ENCODE measurements at regions not wholly inside any gene's neighbourhood (a gene's known extent, or its start where the extent isn't known, plus 50 kb on each side); places are given as distances from the start of the nearest gene placed in this dataset.
A peak's percentile ranks its signal among the peaks of the same experiment; 100 is the strongest.

DNA sequence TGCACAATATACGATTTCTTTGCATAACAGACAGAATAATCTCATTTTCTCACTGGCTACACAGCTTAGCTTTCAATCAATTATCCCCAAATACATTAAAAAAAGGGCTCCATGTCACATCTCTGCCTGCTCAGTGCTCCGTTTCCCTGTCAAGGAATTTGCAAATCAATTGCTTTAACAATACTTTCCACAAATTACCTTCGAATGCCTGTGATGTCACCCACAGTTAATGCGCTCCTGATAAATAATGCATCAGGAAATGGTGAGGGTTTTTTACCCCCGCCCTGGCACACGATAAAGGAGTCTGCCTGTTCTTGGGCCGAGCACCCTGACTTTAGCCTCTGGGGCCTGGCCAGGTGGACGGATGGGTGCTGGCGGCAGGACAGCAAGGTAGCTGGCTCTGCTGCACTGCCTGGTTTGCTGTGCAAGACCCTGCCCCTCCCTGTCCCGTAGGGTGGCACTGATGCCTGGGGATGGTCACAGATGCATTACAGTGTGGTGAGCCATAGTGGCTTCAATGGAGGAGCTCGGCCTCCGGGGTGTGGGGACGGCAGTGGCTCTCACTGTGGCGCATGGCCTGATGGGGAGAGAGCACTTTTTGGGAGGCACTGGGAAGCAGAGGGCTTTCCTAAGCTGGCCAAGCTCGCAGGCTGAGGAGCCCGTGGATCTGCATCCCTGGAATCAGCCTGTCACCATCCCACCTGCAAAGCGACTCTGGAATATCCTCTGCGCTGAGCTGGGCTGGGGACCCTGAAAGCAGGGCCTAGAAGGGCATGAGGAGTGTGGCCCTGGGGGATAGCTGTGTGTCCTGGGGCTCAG is 88.3 kb upstream of the HS6ST1 start:
- H3K4me3 ChIP-seq (replicated peaks; ENCODE audit: insufficient read depth, low read length), result no peak overlapping the region
- no peak overlapping the region for H3K27ac ChIP-seq (replicated peaks)
- DNase-seq (ENCODE audit: low read depth in 1 of 2, low spot score in 1 of 2), result no peak
- TF ChIP-seq SPI1 (IDR thresholded peaks at IDR 0.05; ENCODE audit: borderline replicate concordance, low read depth) (no peak), REST (IDR thresholded peaks at IDR 0.05; ENCODE audit: insufficient replicate concordance, low read depth) (no peak), GABPA (IDR thresholded peaks at IDR 0.05; ENCODE audit: low read depth) (no peak), POLR2AphosphoS5 (IDR thresholded peaks at IDR 0.05; ENCODE audit: low read depth) (no peak)
- TF ChIP-seq, protein P1, sequence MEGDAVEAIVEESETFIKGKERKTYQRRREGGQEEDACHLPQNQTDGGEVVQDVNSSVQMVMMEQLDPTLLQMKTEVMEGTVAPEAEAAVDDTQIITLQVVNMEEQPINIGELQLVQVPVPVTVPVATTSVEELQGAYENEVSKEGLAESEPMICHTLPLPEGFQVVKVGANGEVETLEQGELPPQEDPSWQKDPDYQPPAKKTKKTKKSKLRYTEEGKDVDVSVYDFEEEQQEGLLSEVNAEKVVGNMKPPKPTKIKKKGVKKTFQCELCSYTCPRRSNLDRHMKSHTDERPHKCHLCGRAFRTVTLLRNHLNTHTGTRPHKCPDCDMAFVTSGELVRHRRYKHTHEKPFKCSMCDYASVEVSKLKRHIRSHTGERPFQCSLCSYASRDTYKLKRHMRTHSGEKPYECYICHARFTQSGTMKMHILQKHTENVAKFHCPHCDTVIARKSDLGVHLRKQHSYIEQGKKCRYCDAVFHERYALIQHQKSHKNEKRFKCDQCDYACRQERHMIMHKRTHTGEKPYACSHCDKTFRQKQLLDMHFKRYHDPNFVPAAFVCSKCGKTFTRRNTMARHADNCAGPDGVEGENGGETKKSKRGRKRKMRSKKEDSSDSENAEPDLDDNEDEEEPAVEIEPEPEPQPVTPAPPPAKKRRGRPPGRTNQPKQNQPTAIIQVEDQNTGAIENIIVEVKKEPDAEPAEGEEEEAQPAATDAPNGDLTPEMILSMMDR (IDR thresholded peaks at IDR 0.05; ENCODE audit: insufficient read depth, low read length), result no peak
- H3K27me3 ChIP-seq (ENCODE audit: insufficient read depth, poor library complexity, severe bottlenecking), result no peaks in the 10 kb centered on the region

- Histone ChIP-seq H3K4me3 (replicated peaks; ENCODE audit: insufficient read depth, low read length) (no peak overlapping the region), H3K27me3 (ENCODE audit: insufficient read depth, poor library complexity, severe bottlenecking) (no peaks in the 10 kb centered on the region), H3K27ac (replicated peaks) (no peak overlapping the region)
- no peak for DNase-seq (ENCODE audit: low read depth in 1 of 2, low spot score in 1 of 2)
- TF ChIP-seq SPI1 (IDR thresholded peaks at IDR 0.05; ENCODE audit: borderline replicate concordance, low read depth), result 0 out of 2 replicates have a peak, but pooled peaks have one; percentile 13
- TF ChIP-seq, protein P1 (IDR thresholded peaks at IDR 0.05; ENCODE audit: insufficient read depth, low read length), result no peak
These were observed 90.0 kb upstream of the HS6ST1 start for GRCh38 chr2:128408349-128409305.

- TF ChIP-seq, protein P1 (IDR thresholded peaks at IDR 0.05; ENCODE audit: insufficient read depth, low read length), result no peak
- no peak for TF ChIP-seq SPI1 (IDR thresholded peaks at IDR 0.05; ENCODE audit: borderline replicate concordance, low read depth)
- no peak for TF ChIP-seq GABPA (IDR thresholded peaks at IDR 0.05; ENCODE audit: low read depth)
- no peak for TF ChIP-seq REST (IDR thresholded peaks at IDR 0.05; ENCODE audit: insufficient replicate concordance, low read depth)
- no peak for TF ChIP-seq POLR2AphosphoS5 (IDR thresholded peaks at IDR 0.05; ENCODE audit: low read depth)
- no peak overlapping the region for H3K27ac ChIP-seq (replicated peaks)
- no peaks in the 10 kb centered on the region for H3K27me3 ChIP-seq (ENCODE audit: insufficient read depth, poor library complexity, severe bottlenecking)
- DNase-seq (ENCODE audit: low read depth in 1 of 2, low spot score in 1 of 2), result no peak
- H3K4me3 ChIP-seq (replicated peaks; ENCODE audit: insufficient read depth, low read length), result no peak overlapping the region
These were observed 90.8 kb upstream of the HS6ST1 start for GRCh38 chr2:128409326-128410034.

All from HL-60 (cell line).